ENCODE measurements at regions not wholly inside any gene's neighbourhood (a gene's known extent, or its start where the extent isn't known, plus 50 kb on each side); places are given as distances from the start of the nearest gene placed in this dataset.
"Not testable (repeated sequence)": the region's sequence is repeated elsewhere in the genome, so short reads cannot be mapped to it uniquely, and the experiment has no call there.

- DNase-seq (ENCODE audit: extremely low read depth, low read depth): no peak
Measured at GRCh38 chr7:69062020-69062765, 536.1 kb upstream of the AUTS2 start.

- peak; percentile 12 for DNase-seq (ENCODE audit: extremely low read depth, low read depth)
Measured at GRCh38 chr7:69067397-69067796, 530.9 kb upstream of the AUTS2 start.

- DNase-seq (ENCODE audit: extremely low read depth, low read depth): no peak
Measured at GRCh38 chr7:69070476-69070875, 527.8 kb upstream of the AUTS2 start.

- no peak for DNase-seq (ENCODE audit: extremely low read depth, low read depth)
Measured at GRCh38 chr7:69076566-69076965, 521.7 kb upstream of the AUTS2 start.

GRCh38 chr7:69078997-69079769 lies 519.1 kb upstream of the AUTS2 start:
- no peak for DNase-seq (ENCODE audit: extremely low read depth, low read depth)

GRCh38 chr7:69087281-69087680 lies 511.0 kb upstream of the AUTS2 start:
- DNase-seq (ENCODE audit: extremely low read depth, low read depth): not testable (repeated sequence)

- no peak for DNase-seq (ENCODE audit: extremely low read depth, low read depth)
Measured at GRCh38 chr7:69088185-69088584, 510.1 kb upstream of the AUTS2 start.

GRCh38 chr7:69090936-69091335 lies 507.3 kb upstream of the AUTS2 start:
- DNase-seq (ENCODE audit: extremely low read depth, low read depth): no peak

- DNase-seq (ENCODE audit: extremely low read depth, low read depth): no peak
Measured at GRCh38 chr7:69091521-69091920, 506.8 kb upstream of the AUTS2 start.

- DNase-seq (ENCODE audit: extremely low read depth, low read depth): no peak
Measured at GRCh38 chr7:69095127-69095526, 503.1 kb upstream of the AUTS2 start.

- no peak for DNase-seq (ENCODE audit: extremely low read depth, low read depth)
Measured at GRCh38 chr7:69095649-69096048, 502.6 kb upstream of the AUTS2 start.

- no peak for DNase-seq (ENCODE audit: extremely low read depth, low read depth)
Measured at GRCh38 chr7:69104023-69104422, 494.3 kb upstream of the AUTS2 start.

- DNase-seq (ENCODE audit: extremely low read depth, low read depth): no peak
Measured at GRCh38 chr7:69105092-69105491, 493.2 kb upstream of the AUTS2 start.

- DNase-seq (ENCODE audit: extremely low read depth, low read depth): no peak
Measured at GRCh38 chr7:69105981-69106380, 492.3 kb upstream of the AUTS2 start.

- DNase-seq (ENCODE audit: extremely low read depth, low read depth): not testable (repeated sequence)
Measured at GRCh38 chr7:69106449-69106848, 491.8 kb upstream of the AUTS2 start.

GRCh38 chr7:69106946-69107345 lies 491.3 kb upstream of the AUTS2 start:
- DNase-seq (ENCODE audit: extremely low read depth, low read depth): not testable (repeated sequence)

- no peak for DNase-seq (ENCODE audit: extremely low read depth, low read depth)
Measured at GRCh38 chr7:69108097-69108496, 490.2 kb upstream of the AUTS2 start.

GRCh38 chr7:69109246-69109645 lies 489.0 kb upstream of the AUTS2 start:
- DNase-seq (ENCODE audit: extremely low read depth, low read depth): no peak

- no peak for DNase-seq (ENCODE audit: extremely low read depth, low read depth)
Measured at GRCh38 chr7:69109879-69110278, 488.4 kb upstream of the AUTS2 start.

GRCh38 chr7:69110450-69111050 lies 487.7 kb upstream of the AUTS2 start:
- DNase-seq (ENCODE audit: extremely low read depth, low read depth): no peak

GRCh38 chr7:69114374-69114773 lies 483.9 kb upstream of the AUTS2 start:
- DNase-seq (ENCODE audit: extremely low read depth, low read depth): no peak

GRCh38 chr7:69115788-69116187 lies 482.5 kb upstream of the AUTS2 start:
- DNase-seq (ENCODE audit: extremely low read depth, low read depth): no peak

Measured in NCI-H460 (cell line).